ENCODE measurements at regions not wholly inside any gene's neighbourhood (a gene's known extent, or its start where the extent isn't known, plus 50 kb on each side); places are given as distances from the start of the nearest gene placed in this dataset.

DNA sequence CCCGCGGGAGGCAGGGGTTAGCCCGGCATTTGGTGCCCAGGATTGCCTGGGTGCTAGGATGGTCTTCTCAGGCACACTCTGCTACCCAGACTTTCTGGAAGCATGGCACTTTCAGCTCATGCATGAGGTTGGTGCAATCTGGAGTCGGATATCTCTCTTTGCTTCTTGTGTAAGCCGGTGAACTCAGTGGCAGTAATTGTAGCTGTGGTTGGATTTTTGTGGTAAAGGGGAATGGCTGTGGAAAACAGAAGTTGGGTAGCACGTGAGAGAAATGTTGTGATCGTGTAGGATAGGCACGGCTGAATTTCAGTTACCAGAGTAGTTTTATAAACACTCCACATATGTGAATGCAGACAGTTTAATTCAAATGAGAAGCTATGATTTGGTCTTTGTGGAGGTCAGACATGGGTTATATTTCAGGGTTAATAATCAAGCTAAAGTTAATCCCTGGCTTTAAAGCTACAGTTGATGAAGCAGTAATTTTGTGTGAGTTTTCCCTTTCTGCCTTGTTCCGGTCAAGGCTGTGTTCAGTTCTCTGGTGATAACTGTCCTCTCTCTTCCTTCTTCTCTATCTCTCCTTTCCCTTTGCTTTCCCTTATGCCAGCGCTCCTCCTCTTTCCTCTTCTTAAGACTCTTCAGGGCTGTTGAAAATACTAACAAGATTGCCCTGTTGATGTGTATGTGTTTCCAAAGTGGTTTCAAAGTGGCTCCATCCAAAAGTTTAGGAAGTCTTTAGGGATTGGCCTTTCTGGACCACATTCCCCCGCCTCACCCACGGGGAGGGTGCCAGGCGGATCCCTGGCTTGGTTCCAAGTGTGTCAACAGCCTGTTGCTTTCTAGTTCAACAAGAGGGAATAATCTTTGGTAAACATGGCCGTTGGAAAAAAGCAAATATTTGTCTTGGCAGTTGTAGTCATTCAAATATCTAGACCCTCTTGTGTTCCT, 404.6 kb upstream of the C2CD4B start:
- Histone ChIP-seq H3K9me3 (no peaks in the 10 kb centered on the region), H3K27ac (no peak overlapping the region), H3K4me1 (no peaks in the 10 kb centered on the region), H3K36me3 (no peaks in the 10 kb centered on the region), H3K4me3 (no peak overlapping the region), H3K27me3 (replicated peaks in 1 of 7) (no peaks in the 10 kb centered on the region)
- 67 to 81% (median 74%) methylated on average over 14 of the region's 14 CpGs for WGBS, 5 donors
- DNase-seq = no peak
- TF ChIP-seq POLR2A (IDR thresholded peaks at IDR 0.05) (no peak), POLR2AphosphoS5 (IDR thresholded peaks at IDR 0.05) (no peak)
- TF ChIP-seq, protein P1, sequence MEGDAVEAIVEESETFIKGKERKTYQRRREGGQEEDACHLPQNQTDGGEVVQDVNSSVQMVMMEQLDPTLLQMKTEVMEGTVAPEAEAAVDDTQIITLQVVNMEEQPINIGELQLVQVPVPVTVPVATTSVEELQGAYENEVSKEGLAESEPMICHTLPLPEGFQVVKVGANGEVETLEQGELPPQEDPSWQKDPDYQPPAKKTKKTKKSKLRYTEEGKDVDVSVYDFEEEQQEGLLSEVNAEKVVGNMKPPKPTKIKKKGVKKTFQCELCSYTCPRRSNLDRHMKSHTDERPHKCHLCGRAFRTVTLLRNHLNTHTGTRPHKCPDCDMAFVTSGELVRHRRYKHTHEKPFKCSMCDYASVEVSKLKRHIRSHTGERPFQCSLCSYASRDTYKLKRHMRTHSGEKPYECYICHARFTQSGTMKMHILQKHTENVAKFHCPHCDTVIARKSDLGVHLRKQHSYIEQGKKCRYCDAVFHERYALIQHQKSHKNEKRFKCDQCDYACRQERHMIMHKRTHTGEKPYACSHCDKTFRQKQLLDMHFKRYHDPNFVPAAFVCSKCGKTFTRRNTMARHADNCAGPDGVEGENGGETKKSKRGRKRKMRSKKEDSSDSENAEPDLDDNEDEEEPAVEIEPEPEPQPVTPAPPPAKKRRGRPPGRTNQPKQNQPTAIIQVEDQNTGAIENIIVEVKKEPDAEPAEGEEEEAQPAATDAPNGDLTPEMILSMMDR (IDR thresholded peaks at IDR 0.05 in 8 of 11, conservative IDR thresholded peaks at IDR 0.05 in 3 of 11) = no peak
- intact Hi-C loops (cut with DNase I; ENCODE audit: low total_unique reads) = no loop called here

DNA sequence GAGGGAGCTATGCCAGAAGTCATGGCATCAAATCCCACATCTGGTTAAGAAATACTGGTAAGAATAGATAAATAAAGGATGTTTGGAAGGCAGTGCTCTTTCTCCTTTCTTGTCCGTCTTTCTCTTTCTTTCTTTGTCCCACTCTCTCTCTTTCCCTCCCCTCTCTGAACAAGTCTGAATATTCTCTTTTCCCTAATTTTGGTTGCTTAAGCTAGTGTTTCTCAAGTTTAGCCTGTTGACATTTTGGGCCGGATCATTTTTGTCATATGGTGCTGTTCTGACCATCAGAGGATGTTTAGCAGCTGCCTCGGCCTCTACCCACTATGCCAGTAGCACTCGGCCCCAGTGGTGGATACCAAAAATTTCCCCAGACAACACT, 405.3 kb upstream of the C2CD4B start:
- Histone ChIP-seq H3K27ac (no peak overlapping the region), H3K36me3 (no peaks in the 10 kb centered on the region), H3K4me3 (no peak overlapping the region), H3K9me3 (no peaks in the 10 kb centered on the region), H3K4me1 (no peaks in the 10 kb centered on the region), H3K27me3 (replicated peaks in 1 of 7) (no peaks in the 10 kb centered on the region)
- no peak for DNase-seq
- intact Hi-C loops (cut with DNase I; ENCODE audit: low total_unique reads) = no loop called here
- WGBS, 5 donors = 79 to 95% (median 90%) methylated on average over 4 of the region's 4 CpGs
- TF ChIP-seq, protein P1 (IDR thresholded peaks at IDR 0.05 in 8 of 11, conservative IDR thresholded peaks at IDR 0.05 in 3 of 11) = no peak
- TF ChIP-seq POLR2A (IDR thresholded peaks at IDR 0.05) (no peak), POLR2AphosphoS5 (IDR thresholded peaks at IDR 0.05) (no peak)

GRCh38 chr15:62571072-62571471, 406.0 kb upstream of the C2CD4B start:
- H3K27me3 ChIP-seq (replicated peaks in 1 of 7) = no peaks in the 10 kb centered on the region
- no peaks in the 10 kb centered on the region for H3K9me3 ChIP-seq
- 89 to 96% (median 91%) methylated on average over 7 of the region's 7 CpGs for WGBS, 5 donors
- H3K4me3 ChIP-seq = no peak overlapping the region
- no peak overlapping the region for H3K27ac ChIP-seq
- intact Hi-C loops (cut with DNase I; ENCODE audit: low total_unique reads) = no loop called here
- TF ChIP-seq, protein P1 (IDR thresholded peaks at IDR 0.05 in 8 of 11, conservative IDR thresholded peaks at IDR 0.05 in 3 of 11) = no peak
- TF ChIP-seq POLR2AphosphoS5 (IDR thresholded peaks at IDR 0.05) (no peak), POLR2A (IDR thresholded peaks at IDR 0.05) (no peak)
- H3K36me3 ChIP-seq = no peaks in the 10 kb centered on the region
- no peak for DNase-seq
- H3K4me1 ChIP-seq = no peaks in the 10 kb centered on the region

DNA sequence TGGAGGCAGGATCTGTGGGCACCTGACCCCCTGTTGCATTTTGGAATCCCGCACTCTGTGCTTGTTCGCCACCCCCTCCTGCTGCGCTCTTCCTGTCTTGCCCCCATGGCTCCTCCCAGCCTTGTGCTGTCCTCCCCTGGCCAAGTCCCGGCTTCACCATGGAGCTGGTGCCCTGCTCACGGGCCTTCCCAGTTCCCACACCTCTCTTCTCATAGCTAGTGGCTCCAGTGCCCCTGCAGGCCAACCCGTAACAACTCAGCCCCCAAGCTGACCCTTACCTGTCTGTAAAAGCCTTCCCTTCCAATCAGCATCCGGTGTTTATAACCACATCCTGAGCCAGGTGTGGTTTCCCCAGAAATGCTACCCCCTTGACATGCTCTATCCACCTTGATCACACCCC, 407.7 kb upstream of the C2CD4B start:
- Histone ChIP-seq H3K27ac (no peak overlapping the region), H3K4me3 (no peak overlapping the region)

More for the DNA sequence above, 407.7 kb upstream of the C2CD4B start:
- H3K4me1 ChIP-seq = no peaks in the 10 kb centered on the region
- no peaks in the 10 kb centered on the region for H3K27me3 ChIP-seq (replicated peaks in 1 of 7)
- H3K36me3 ChIP-seq = no peaks in the 10 kb centered on the region
- TF ChIP-seq, protein P1 (IDR thresholded peaks at IDR 0.05 in 8 of 11, conservative IDR thresholded peaks at IDR 0.05 in 3 of 11) = no peak
- no peak for TF ChIP-seq POLR2AphosphoS5 (IDR thresholded peaks at IDR 0.05)
- no peak for TF ChIP-seq POLR2A (IDR thresholded peaks at IDR 0.05)
- no peak for DNase-seq
- 79 to 92% (median 87%) methylated on average over 7 of the region's 7 CpGs for WGBS, 5 donors
- intact Hi-C loops (cut with DNase I; ENCODE audit: low total_unique reads) = no loop called here
- no peaks in the 10 kb centered on the region for H3K9me3 ChIP-seq
